ENCODE measurements at regions not wholly inside any gene's neighbourhood (a gene's known extent, or its start where the extent isn't known, plus 50 kb on each side); places are given as distances from the start of the nearest gene placed in this dataset.
"Not testable (repeated sequence)": the region's sequence is repeated elsewhere in the genome, so short reads cannot be mapped to it uniquely, and the experiment has no call there.

DNA sequence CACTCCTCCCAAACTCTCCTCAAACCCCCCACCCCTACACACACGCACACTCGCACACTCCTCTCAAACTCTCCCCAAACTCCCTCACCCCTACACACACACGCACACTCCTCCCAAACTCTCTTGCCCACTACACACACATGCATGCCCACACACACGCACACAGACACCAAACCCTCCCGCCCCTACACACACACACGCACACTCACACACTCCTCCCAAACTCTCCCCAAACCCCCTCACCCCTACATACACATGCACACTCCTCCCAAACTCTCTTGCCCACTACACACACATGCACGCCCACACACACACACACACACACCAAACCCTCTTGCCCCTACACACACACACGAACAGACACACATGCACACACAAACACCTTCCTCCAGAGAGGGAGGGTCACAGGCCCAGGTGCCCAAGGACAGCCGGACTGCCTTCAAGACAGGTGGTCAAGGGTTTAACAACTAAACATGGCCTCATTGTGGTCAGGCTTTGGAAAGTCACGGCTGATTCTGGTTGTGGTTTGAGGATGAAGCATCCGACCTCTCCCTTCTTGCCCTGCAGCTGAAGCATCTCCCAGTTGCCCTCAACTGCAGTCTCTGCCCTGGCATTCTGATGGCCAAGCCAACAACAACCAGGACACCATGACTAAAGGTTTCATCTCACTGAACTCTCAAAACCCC is 72.3 kb upstream of the SNTG2 start:
- no peak for DNase-seq (ENCODE audit: low read depth in 3 of 3, low spot score in 2 of 3)

DNA sequence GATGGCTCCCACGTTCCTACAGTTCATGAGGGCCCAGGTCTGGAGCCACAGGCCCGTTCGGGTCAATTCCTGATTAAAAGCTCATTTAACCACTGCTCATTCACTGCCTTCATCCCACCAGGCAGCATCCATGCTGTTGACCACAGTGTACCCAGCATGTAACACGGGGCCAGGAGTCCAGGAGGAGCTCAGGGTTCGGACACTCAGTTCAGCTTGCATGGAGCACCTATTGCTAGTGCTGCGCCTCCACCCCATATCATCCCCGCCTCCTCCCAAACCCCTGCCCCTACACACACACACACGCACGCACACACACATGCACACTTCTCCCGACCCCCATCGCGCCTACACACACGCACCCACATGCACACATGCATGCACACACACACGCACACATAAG is 72.9 kb upstream of the SNTG2 start:
- DNase-seq (ENCODE audit: low read depth in 3 of 3, low spot score in 2 of 3), result no peak

DNA sequence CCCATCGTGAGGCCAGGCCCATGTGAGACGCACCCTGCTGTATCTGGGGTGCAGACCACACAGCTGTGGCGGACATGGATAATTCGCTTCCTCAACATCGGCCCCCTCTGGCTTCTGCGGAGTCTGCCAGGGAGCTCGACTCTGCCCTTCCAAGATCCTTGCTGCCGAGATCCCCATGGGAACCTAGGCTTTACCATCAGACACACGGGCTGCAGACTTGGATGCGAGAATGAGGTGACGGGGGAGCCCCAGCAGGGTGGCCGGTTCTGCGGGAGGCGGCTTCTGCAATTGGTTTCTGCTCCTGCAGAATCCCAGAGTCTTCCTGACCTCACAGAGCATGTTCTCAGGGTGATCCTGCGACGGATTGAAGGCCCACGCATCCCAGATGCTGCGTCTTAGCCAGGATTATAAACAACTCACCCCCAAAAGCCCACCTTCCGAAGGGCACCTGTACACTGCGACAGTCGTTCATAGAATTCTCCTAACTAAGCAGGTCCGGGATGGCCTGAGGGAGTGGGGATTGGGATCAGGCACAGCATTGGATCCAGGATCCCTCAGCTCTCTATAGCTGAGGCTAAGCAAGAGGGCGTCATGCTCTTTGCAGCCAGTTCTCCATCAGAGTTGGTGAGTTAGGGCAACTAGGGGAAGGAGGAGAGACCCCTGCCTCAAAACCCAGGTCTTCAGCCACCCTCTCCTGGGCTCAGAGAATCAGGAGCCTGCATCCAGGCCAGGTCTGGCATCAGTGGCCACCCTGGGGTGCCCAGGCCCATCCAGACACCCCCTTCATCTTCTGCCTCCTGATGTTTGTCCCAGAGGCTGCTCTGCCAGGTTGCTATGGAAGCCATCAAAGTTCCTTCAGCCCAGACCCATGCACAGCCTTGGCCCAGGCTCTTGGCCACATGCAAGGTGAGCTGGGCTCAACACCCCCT is 74.7 kb upstream of the SNTG2 start:
- DNase-seq (ENCODE audit: low read depth in 3 of 3, low spot score in 2 of 3), result no peak

DNA sequence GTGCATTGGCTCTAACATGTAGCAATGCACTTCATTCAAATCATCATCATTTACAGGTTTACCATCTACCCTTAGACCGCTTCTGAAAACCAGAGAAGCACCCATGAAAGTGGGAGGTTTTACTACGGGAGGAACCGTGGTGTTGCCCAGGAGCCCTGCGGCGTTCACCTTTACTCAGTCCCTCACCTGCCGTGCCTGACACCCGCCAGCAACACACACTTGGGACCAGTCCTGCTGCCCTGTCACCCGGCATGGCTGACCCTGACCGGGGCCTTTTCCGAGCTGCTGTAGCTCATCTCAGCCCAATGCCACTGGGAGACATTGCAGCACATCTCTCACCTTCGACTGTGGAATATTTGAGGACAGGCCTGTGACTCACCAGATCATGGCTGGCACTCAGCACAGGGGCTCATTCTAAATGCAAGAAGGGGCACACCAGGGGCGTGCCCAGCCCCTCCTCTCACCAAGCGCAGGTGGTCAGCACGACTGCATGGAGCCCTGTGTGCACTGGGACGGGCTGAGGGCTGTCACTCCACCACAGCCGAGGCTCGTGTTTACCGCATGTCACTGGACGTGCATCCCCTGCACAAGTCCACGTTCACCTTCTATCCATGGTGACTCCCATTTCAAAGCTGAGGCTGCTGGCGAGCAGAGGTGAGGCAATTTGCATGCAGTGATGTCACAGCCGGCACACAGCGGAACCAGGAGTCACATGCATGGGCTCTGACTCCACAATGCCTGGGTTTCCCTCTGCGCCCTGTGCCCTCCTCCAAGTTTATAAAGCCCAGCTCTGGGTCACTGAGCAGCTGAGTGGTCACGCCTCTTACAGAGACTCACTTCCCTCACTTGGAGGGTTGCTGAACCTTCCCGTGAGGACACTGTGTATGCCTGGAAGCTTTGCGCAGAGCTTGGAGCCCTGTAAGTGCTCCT is 76.7 kb upstream of the SNTG2 start:
- DNase-seq (ENCODE audit: low read depth in 3 of 3, low spot score in 2 of 3), result no peak

DNA sequence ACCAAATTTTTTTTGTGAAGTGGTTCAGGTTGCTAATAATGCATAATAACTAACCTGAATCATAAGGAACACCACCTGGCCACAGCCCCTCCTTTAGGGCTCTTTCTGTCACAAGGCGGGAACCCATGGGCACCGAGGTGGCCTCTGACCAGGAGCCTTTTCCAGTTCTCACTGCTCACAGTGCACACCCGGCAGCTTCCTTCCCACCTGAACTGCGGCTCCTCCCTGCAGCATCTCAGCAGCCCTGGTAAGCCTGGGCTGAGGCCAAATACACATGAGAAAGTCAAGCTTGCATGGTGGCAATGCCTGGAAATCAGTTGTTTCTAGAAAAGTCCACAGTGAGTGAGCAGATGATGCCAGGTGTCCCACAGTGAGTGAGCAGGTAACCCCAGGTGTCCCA is 77.6 kb upstream of the SNTG2 start:
- no peak for DNase-seq (ENCODE audit: low read depth in 3 of 3, low spot score in 2 of 3)

DNA sequence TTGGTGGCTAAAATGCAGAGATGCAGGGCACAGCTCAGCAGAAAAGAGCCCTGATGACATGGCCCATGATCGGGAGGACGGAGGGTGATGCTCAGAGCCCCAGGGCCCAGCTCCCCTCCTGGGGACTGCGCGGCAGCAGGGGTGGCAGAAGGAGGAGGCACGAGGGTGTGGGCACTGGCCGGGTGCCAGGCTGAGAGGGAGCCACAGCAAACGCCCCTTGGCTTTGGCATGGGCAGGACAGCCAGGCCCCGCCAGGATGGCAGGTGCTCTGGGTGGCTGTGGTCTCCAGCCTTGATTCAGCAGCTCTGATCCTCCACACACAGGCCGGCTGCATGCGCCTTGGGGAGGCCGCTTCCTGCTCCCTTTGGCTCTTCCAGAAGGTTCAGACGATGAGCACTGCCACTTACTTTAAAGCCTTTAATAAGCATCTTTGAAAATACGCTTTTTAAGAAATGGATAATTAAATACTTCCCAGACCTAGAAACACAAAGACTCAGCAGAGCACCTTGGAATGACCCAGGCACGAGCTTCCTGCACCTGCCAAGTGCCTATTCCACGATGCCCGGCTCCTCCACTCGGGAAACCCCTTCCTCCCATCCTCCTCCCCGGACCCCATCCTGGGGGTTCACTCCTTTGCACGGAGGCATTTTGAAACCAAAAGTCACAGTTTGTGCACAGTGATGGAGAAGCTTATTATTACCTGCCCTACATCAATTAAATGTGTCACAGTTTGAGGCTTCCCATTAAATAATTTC is 78.5 kb upstream of the SNTG2 start:
- DNase-seq (ENCODE audit: low read depth in 3 of 3, low spot score in 2 of 3), result no peak

DNA sequence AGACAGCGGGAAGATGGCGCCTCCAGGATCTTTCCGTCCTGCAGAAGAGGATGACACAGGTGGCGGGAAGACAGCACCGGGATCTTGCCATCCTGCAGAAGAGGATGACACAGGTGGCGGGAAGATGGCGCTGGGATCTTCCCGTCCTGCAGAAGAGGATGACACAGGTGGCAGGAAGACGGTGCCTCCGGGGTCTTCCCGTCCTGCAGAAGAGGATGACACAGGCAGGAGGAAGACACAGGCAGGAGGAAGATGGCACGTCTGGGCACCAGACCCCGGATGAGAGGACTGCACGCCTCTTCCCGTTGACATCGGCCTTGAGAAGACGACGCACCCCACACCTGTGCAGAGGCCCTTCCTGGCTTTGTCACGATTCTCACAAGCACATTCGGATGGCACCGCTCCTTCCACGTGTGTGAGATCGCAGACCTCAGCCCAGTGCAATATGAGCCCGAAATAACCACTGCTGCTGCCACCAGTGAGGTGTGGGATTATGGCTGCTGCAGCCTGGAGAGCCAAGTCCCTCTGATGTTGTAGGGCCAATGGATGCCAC is 79.4 kb upstream of the SNTG2 start:
- DNase-seq (ENCODE audit: low read depth in 3 of 3, low spot score in 2 of 3), result no peak

DNA sequence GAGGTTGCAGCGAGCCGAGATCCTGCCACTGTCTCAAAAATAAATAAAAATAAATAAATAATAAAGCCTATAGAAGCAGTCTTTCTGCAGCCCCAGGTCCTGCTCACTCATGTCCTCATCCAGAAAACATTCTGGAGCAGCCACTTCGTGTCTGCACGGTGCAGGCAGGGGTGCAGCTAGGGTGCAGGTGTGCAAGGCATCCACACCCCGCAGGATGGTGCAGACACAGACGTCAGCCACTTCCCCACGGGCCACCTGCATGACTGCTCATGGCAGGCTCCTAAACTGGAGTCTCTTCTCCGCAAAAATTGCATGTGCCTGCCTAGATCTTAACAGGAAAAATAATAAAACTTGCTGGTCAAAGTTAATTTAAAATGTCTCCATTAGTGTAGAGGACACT is 80.2 kb upstream of the SNTG2 start:
- no peak for DNase-seq (ENCODE audit: low read depth in 3 of 3, low spot score in 2 of 3)

DNA sequence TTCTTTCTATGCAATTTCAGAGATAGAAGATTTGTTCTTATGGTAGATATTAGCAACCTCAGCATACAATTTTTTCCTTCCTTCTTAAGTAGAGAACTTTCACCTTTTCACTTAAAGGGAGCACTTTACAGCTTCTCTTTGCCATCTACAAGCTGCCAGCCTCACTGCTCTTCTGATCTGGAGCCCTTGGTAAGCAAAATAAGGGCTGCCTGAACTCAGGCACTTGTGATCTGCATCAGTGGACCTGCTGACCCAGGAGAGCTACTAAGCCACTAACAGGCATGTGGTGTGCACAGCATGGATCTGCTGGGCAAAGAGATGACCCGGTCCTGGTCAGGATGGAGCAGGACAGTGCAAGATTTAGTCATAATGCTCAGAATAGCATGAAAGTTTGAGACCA is 80.8 kb upstream of the SNTG2 start:
- DNase-seq (ENCODE audit: low read depth in 3 of 3, low spot score in 2 of 3), result no peak

DNA sequence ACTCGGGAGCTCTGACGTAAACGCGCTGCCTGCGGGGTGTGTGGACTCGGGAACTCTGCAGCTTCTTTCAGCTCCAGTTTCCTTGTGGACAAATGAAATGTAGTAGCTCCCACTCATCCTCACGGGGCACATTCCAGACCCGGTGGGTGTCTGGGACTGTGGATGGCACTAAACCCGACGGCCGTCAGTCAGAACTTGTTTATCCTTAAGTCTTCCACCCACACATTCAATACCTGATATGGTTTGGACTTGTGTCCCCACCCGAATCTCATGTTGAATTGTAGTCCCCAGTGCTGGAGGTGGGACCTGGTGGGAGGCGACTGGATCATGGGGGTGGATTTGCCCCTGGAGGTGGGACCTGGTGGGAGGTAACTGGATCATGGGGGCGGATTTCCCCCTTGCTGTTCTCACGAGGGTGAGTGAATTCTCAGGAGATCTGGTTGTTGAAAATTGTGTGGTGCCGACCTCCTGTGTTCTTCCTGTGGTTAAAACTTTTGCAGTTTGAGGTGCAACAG is 81.2 kb upstream of the SNTG2 start:
- DNase-seq (ENCODE audit: low read depth in 3 of 3, low spot score in 2 of 3), result no peak

DNA sequence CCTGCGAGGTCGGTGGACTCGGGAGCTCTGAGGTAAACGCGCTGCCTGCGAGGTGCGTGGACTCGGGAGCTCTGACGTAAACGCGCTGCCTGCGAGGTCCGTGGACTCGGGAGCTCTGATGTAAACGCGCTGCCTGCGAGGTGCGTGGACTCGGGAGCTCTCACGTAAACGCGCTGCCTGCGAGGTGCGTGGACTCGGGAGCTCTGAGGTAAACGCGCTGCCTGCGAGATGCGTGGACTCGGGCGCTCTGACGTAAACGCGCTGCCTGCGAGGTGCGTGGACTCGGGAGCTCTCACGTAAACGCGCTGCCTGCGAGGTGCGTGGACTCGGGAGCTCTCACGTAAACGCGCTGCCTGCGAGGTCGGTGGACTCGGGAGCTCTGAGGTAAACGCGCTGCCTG is 81.8 kb upstream of the SNTG2 start:
- DNase-seq (ENCODE audit: low read depth in 3 of 3, low spot score in 2 of 3), result not testable (repeated sequence)

DNA sequence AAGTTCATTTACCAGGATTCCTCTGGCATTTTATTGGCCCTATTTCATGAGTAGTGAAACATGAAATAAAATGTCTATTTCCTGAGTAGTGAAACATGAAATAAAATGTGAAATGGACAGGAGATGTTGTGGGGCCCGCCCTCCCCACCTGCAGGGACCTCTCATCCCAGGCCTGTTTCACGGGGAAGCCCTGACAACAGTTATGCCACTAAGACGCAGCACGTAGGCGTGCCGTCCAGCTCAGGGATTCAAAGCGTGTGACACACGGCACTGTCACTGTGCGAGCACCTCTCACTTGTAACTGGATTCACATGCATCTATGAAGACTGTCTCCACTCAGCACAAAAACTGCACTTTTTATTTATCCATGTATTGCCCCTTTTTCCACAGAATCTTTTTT is 83.4 kb upstream of the SNTG2 start:
- DNase-seq (ENCODE audit: low read depth in 3 of 3, low spot score in 2 of 3), result no peak

DNA sequence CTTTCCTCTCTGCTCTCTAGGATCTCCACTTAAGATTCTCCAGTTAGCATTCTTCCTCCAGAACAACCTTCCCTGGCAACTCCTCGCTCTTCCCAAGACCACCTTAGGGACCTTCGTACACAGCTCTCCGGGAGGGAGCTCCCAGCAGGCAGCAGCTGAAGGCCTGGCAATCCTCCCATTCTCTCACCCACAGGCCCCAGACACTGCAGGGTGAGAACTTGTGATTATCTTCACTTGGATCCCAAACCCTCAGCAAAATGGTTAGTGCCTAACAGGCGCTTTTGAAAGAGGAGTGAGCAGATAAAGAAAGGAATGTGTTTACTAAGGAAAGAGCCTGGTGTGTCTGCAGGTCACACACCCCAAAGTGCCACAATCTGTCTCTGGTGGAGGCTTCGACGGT is 83.8 kb upstream of the SNTG2 start:
- DNase-seq (ENCODE audit: low read depth in 3 of 3, low spot score in 2 of 3), result no peak

DNA sequence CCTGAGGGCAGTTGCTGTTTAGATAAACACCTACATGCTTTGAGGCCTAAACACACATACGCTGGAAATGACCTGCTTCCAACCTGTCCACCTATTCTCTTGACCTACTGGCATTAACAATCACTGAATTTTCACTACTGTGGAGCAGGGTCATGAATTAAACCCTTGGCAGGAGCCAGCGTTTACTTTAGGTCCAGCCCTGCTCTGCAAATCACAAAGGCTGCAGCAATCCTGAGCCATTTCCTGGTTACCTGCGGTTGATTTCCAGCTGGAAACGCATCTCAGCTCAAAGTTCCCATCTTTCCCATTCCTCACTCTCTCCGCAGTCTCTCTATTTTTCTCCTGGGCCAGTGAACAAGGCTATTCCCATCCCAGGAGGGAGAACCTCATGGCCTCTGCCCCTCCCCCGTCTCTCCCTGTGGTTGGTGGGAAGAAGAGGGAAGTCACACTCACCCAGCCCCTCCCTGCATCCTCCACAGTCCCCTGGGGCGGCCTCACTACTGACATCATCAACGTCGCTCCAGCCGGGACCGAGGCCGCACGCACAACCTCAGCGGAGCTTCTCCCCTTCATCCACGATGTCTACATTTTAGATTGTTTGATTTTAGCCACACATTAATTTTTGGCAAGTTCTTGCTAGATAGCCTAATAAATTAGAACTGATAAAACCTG is 84.5 kb upstream of the SNTG2 start:
- no peak for DNase-seq (ENCODE audit: low read depth in 3 of 3, low spot score in 2 of 3)

DNA sequence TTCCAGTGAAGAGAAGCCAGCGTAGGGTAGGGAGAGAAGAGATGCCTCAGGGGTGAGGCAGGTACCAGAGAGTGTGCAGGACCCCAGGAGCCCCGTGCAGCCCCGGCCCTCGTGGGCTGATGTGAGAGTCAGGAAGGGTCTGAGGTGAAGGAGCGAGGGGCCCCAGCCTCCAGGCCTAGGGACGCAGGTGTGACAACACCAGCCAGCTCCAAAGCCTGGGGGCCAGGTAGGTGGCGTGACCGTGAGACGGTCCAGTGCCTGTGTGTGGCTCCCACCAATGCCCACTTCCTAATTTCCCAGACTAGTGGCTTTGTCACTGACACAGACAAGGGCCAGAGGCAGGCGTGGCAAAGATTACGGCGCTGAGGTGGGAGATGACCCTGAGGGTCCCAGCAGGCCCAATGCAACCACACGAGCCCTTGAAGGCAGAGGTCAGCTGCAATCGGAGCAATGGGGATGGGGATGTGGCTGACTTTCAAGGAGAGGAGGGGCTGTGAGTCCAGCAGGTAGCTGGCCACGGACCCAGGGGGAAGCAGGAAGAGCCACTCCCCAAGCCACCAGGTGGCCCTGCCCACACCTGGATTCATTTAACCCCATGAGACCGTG is 86.0 kb upstream of the SNTG2 start:
- DNase-seq (ENCODE audit: low read depth in 3 of 3, low spot score in 2 of 3), result no peak

DNA sequence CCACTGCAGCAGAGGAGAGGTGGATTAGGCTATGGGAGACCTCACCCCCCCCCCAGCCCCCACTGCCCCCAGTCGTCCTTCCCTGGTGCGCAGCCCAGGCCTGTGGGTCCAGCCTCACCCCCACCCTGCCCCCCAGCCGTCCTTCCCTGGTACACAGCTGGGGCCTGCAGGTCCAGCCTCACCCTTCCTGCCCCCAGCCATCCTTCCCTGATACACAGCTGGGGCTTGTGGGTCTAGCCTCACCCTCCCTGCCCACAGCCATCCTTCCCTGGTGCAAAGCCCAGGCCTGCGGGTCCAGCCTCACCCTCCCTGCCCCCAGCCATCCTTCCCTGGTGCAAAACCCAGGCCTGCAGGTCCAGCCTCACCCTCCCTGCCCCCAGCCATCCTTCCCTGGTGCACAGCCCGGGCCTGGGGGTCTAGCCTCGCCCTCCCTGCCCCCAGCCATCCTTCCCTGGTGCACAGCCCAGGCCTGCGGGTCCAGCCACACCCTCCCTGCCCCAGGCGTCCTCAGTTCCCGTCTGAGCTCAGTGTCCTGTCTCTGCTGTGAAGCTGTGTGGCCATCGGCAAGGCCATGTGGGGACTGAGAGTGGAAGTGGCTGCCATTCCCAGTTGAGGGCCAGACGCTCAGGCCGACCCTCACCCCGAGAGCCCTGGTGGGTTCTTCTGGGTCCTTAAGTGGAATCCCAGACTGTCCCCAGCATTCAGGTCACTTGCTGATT is 86.8 kb upstream of the SNTG2 start:
- no peak for DNase-seq (ENCODE audit: low read depth in 3 of 3, low spot score in 2 of 3)

DNA sequence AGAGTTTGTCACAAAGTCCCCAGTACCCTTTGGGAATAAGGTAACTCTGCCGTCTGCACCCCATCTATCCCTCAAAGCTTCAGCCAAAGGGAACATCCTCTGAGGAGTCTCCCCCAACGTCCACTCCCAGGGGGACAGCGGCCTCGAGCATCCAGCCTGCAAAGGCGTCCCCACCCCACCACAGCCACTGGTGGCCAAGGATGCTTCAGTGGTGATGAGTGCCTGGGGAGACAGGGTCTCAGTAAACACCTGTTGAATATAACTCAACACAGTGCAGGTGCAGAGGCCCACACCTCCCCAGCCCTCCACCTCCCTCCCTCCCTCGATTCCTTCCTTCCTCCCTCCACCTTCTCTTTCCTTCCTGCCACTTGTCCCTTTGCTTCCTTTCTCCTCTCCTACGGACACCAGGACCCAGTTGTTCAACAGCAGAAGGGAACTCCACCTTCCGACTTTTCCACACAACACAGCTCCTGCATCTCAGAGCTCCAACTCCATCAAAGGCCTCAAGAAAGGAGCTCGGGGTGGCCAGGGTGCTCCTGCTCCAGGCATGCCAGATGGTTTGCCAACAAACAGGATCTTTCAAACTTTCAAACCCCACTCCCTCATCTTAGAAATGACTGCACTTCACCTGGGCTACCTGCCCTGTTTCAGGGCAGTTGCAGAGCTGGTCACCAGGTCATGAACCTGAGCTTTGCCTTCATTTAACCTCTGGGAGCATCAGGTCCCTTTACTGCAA is 87.8 kb upstream of the SNTG2 start:
- DNase-seq (ENCODE audit: low read depth in 3 of 3, low spot score in 2 of 3), result no peak

DNA sequence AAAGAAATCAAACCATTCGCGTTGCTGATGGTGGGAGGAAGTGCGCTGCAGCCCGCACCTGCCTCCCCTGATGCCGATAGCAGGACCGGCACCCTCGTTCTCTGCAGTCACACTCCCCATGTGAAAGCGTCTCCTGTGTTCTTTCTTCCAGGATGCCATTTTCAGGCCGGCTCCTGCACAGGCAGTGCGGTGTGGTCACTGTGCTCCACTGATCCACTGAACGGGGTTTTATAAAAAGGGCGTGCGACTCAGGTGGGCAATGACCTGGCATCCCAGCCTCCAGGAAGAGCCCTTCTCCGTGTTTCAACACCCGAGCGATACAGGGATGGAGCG is 88.3 kb upstream of the SNTG2 start:
- no peak for DNase-seq (ENCODE audit: low read depth in 3 of 3, low spot score in 2 of 3)
